ENCODE measurements at regions not wholly inside any gene's neighbourhood (a gene's known extent, or its start where the extent isn't known, plus 50 kb on each side); places are given as distances from the start of the nearest gene placed in this dataset.

DNA sequence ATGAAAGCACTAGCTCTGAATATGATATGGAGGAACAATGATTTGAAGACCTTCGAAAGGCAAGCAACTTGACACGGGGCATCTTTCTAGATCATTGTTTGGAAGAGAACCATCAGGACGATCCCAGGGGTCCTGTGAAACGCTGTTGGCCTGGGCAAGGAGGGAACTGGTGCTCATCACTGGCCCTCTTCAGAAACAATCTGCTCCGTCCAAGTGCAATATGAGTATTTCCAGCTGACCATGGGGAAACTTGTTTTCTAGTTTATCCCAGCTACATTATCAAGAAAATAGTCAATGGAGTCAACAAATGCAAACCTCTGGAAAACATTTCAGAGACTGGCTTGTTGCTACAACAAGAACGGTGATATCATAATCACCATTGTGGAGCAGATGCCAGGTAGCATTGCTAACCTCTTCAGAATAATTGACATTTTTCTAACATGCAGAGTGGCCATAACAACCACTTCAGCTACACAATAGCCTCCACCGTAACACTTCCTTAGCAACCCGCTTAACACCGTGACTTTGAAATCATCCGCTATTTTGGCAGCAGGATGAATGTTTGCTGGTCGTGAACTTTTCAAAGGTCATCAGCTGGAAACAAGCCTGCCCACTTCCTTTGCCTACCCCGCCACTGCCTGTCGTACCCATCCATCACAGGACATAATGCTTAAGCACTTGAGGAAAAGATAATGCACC, 112.0 kb upstream of the PDE10A start:
- Histone ChIP-seq H3K9me2 (replicated peaks; ENCODE audit: insufficient read depth, low read length) (no peaks in the 10 kb centered on the region), H3K9ac (ENCODE audit: low read length) (no peak overlapping the region), H3K27me3 (ENCODE audit: low read length) (no peaks in the 10 kb centered on the region), H2AFZ (ENCODE audit: low read length) (no peak overlapping the region), H3K4me3 (ENCODE audit: low read length) (no peak overlapping the region), H3K4me1 (ENCODE audit: low read length) (no peaks in the 10 kb centered on the region), H3K27ac (ENCODE audit: low read length) (no peak overlapping the region), H4K20me1 (ENCODE audit: insufficient read depth, low read depth, low read length) (no peaks in the 10 kb centered on the region), H3K36me3 (ENCODE audit: insufficient read depth, low read length) (no peaks in the 10 kb centered on the region), H3K9me3 (ENCODE audit: low read length) (no peaks in the 10 kb centered on the region), H3K4me2 (ENCODE audit: low read depth, low read length, poor library complexity, severe bottlenecking) (no peak overlapping the region), H3K79me2 (ENCODE audit: low read length) (no peaks in the 10 kb centered on the region)
- DNase-seq, result no peak

DNA sequence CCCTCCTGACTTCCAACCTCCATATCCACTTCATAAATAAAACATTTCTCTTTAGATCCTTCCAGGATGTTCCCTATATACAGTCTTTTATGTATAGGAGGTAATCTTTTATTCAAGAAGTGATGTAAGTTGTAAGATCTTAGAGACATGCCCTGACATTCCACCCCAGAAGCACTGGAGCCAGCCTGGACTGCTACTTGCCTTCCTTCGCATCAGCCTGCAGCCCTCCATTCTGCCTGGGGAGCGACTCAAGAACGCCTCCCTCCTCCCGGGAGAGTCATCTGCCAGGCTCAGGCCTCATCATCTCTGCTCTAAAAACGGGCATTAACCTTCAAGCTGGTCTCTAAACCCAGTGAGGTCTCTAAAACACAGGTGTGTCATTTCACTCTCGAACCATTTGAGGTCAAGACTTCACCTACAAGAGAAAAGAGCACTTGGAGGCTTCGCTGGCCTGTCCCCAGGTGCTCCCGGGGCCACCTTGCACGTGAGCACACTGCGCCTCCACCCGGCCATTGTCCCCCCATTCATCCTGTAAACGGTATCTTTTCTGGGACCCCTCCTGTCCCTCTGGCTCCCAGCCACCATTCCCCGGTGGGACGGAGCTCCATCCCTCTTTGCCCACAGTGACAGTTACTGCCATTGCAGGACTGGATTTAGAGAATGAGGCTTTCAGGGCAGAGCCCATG, 107.5 kb upstream of the PDE10A start:
- no peaks in the 10 kb centered on the region for H3K27me3 ChIP-seq (ENCODE audit: low read length)
- no peak overlapping the region for H2AFZ ChIP-seq (ENCODE audit: low read length)
- no peak overlapping the region for H3K27ac ChIP-seq (ENCODE audit: low read length)
- no peaks in the 10 kb centered on the region for H3K79me2 ChIP-seq (ENCODE audit: low read length)
- no peak for DNase-seq
- no peaks in the 10 kb centered on the region for H3K9me3 ChIP-seq (ENCODE audit: low read length)
- no peak overlapping the region for H3K4me2 ChIP-seq (ENCODE audit: low read depth, low read length, poor library complexity, severe bottlenecking)
- H3K4me1 ChIP-seq (ENCODE audit: low read length), result no peaks in the 10 kb centered on the region
- no peaks in the 10 kb centered on the region for H4K20me1 ChIP-seq (ENCODE audit: insufficient read depth, low read depth, low read length)
- H3K9ac ChIP-seq (ENCODE audit: low read length), result no peak overlapping the region
- no peaks in the 10 kb centered on the region for H3K9me2 ChIP-seq (replicated peaks; ENCODE audit: insufficient read depth, low read length)
- no peak overlapping the region for H3K4me3 ChIP-seq (ENCODE audit: low read length)
- H3K36me3 ChIP-seq (ENCODE audit: insufficient read depth, low read length), result no peaks in the 10 kb centered on the region

DNA sequence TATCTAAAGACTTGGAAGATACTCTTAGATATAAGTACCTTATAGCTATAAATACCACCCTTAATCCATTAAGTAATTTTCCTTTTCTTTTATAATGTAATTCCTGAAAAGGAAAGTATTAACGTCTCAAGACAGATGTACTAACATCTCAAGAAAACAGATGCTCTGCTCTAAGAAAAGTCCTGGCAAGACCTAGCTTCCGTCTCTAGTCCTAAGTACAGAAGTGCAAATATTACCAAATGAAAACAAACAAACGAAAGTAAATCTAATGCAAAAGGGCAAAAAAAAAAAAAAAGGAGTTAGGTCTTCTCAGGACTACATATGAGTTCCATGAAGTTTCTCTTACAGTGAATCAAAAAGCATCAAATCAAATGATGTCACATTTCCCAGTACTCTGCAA, 106.8 kb upstream of the PDE10A start:
- Histone ChIP-seq H3K9ac (ENCODE audit: low read length) (no peak overlapping the region), H3K4me3 (ENCODE audit: low read length) (no peak overlapping the region), H4K20me1 (ENCODE audit: insufficient read depth, low read depth, low read length) (no peaks in the 10 kb centered on the region), H3K9me2 (replicated peaks; ENCODE audit: insufficient read depth, low read length) (no peaks in the 10 kb centered on the region), H2AFZ (ENCODE audit: low read length) (no peak overlapping the region), H3K27ac (ENCODE audit: low read length) (no peak overlapping the region), H3K9me3 (ENCODE audit: low read length) (no peaks in the 10 kb centered on the region), H3K4me1 (ENCODE audit: low read length) (no peaks in the 10 kb centered on the region), H3K27me3 (ENCODE audit: low read length) (no peaks in the 10 kb centered on the region), H3K36me3 (ENCODE audit: insufficient read depth, low read length) (no peaks in the 10 kb centered on the region), H3K4me2 (ENCODE audit: low read depth, low read length, poor library complexity, severe bottlenecking) (no peak overlapping the region), H3K79me2 (ENCODE audit: low read length) (no peaks in the 10 kb centered on the region)
- no peak for DNase-seq

DNA sequence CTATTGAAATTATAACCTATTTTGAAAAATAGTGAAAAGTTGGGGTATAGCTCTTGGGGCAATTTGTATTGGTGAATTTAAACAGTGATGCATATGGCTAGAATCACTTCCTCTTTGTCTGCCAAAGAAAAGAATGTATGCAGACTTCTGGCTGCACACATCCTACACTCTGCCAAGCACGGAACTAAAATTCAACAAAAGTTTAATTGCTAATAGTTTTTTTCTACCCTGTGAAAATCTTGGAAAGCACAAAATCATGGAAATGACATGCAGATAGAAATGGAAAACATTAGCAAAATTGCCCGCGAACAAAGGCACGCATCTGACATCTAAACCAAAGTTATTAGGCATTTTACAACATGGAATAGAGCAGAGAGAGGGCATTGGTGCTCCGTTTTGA, 106.4 kb upstream of the PDE10A start:
- Histone ChIP-seq H2AFZ (ENCODE audit: low read length) (no peak overlapping the region), H3K9me2 (replicated peaks; ENCODE audit: insufficient read depth, low read length) (no peaks in the 10 kb centered on the region), H3K9ac (ENCODE audit: low read length) (no peak overlapping the region), H3K4me2 (ENCODE audit: low read depth, low read length, poor library complexity, severe bottlenecking) (no peak overlapping the region), H3K9me3 (ENCODE audit: low read length) (no peaks in the 10 kb centered on the region), H3K4me1 (ENCODE audit: low read length) (no peaks in the 10 kb centered on the region), H3K36me3 (ENCODE audit: insufficient read depth, low read length) (no peaks in the 10 kb centered on the region), H3K27me3 (ENCODE audit: low read length) (no peaks in the 10 kb centered on the region), H3K27ac (ENCODE audit: low read length) (no peak overlapping the region), H4K20me1 (ENCODE audit: insufficient read depth, low read depth, low read length) (no peaks in the 10 kb centered on the region), H3K4me3 (ENCODE audit: low read length) (no peak overlapping the region), H3K79me2 (ENCODE audit: low read length) (no peaks in the 10 kb centered on the region)
- DNase-seq, result no peak

DNA sequence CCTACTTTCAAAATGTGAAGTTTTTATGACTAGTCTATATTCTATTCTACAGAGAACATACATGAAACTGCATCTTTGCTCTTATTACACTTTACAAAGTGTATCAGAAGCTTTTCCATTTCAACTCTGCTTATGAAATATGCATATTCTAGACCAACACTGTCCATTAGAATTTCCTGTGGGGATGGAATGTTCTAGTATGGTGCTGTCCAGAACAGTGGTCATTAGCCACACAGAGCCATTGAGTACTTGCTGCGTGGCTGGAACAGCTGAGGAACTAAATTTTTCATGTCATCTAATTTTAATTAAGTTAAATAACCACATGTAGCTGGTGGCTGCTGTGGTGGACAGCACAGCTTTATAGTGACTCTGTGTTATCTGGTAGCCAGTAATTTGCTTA, 105.9 kb upstream of the PDE10A start:
- Histone ChIP-seq H3K79me2 (ENCODE audit: low read length) (no peaks in the 10 kb centered on the region), H3K27me3 (ENCODE audit: low read length) (no peaks in the 10 kb centered on the region), H3K36me3 (ENCODE audit: insufficient read depth, low read length) (no peaks in the 10 kb centered on the region), H2AFZ (ENCODE audit: low read length) (no peak overlapping the region), H3K4me3 (ENCODE audit: low read length) (no peak overlapping the region), H3K9ac (ENCODE audit: low read length) (no peak overlapping the region), H3K9me3 (ENCODE audit: low read length) (no peaks in the 10 kb centered on the region), H3K4me2 (ENCODE audit: low read depth, low read length, poor library complexity, severe bottlenecking) (no peak overlapping the region), H3K4me1 (ENCODE audit: low read length) (no peaks in the 10 kb centered on the region), H4K20me1 (ENCODE audit: insufficient read depth, low read depth, low read length) (no peaks in the 10 kb centered on the region), H3K27ac (ENCODE audit: low read length) (no peak overlapping the region), H3K9me2 (replicated peaks; ENCODE audit: insufficient read depth, low read length) (no peaks in the 10 kb centered on the region)
- no peak for DNase-seq

DNA sequence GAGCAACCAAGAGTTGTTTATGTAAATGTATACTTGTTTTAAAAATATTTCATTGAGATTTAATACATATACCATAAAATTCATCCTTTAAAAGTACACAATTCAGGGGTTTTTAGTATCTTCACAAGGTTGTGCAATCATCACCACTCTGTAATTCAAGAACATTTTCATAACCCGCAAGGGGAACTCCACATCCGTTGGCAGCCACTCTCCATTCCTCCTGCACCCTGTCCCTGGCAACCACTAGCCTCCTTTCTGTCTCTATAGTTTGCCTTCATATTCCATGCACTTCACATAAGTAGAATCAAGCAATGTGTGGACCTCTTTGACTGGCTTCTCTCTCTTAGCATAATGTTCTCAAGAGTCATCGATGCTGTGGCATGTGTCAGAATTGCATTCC, 104.2 kb upstream of the PDE10A start:
- no peaks in the 10 kb centered on the region for H3K9me2 ChIP-seq (replicated peaks; ENCODE audit: insufficient read depth, low read length)
- DNase-seq, result no peak
- no peaks in the 10 kb centered on the region for H3K79me2 ChIP-seq (ENCODE audit: low read length)
- H3K4me2 ChIP-seq (ENCODE audit: low read depth, low read length, poor library complexity, severe bottlenecking), result no peak overlapping the region
- no peaks in the 10 kb centered on the region for H3K9me3 ChIP-seq (ENCODE audit: low read length)
- no peak overlapping the region for H3K27ac ChIP-seq (ENCODE audit: low read length)
- H3K36me3 ChIP-seq (ENCODE audit: insufficient read depth, low read length), result no peaks in the 10 kb centered on the region
- no peak overlapping the region for H2AFZ ChIP-seq (ENCODE audit: low read length)
- H3K4me3 ChIP-seq (ENCODE audit: low read length), result no peak overlapping the region
- H4K20me1 ChIP-seq (ENCODE audit: insufficient read depth, low read depth, low read length), result no peaks in the 10 kb centered on the region
- H3K9ac ChIP-seq (ENCODE audit: low read length), result no peak overlapping the region
- no peaks in the 10 kb centered on the region for H3K27me3 ChIP-seq (ENCODE audit: low read length)
- H3K4me1 ChIP-seq (ENCODE audit: low read length), result no peaks in the 10 kb centered on the region

DNA sequence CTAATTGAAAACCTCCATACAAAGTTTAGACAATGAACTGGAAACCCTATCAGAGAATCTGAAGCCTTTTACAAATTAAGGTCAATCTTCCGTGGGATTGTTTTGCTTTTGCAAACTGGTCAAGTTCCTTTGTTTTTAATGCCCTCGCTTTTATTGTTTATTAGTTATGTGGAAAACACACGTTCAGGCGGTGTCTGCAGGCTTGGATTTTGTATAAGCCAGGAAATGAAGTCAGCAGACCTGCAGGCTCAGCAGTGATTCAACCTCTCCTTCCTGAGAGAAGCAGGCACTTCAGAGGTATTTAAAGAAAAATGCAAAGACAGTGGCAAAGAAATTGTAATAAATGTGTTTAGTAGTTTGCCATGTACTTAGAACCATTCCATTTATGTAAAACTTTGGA, 103.4 kb upstream of the PDE10A start:
- Histone ChIP-seq H3K4me3 (ENCODE audit: low read length) (no peak overlapping the region), H3K27ac (ENCODE audit: low read length) (no peak overlapping the region), H3K4me1 (ENCODE audit: low read length) (no peaks in the 10 kb centered on the region), H3K27me3 (ENCODE audit: low read length) (no peaks in the 10 kb centered on the region), H3K9me3 (ENCODE audit: low read length) (no peaks in the 10 kb centered on the region), H4K20me1 (ENCODE audit: insufficient read depth, low read depth, low read length) (no peaks in the 10 kb centered on the region), H2AFZ (ENCODE audit: low read length) (no peak overlapping the region), H3K4me2 (ENCODE audit: low read depth, low read length, poor library complexity, severe bottlenecking) (no peak overlapping the region), H3K9ac (ENCODE audit: low read length) (no peak overlapping the region), H3K79me2 (ENCODE audit: low read length) (no peaks in the 10 kb centered on the region), H3K36me3 (ENCODE audit: insufficient read depth, low read length) (no peaks in the 10 kb centered on the region), H3K9me2 (replicated peaks; ENCODE audit: insufficient read depth, low read length) (no peaks in the 10 kb centered on the region)
- DNase-seq, result no peak

DNA sequence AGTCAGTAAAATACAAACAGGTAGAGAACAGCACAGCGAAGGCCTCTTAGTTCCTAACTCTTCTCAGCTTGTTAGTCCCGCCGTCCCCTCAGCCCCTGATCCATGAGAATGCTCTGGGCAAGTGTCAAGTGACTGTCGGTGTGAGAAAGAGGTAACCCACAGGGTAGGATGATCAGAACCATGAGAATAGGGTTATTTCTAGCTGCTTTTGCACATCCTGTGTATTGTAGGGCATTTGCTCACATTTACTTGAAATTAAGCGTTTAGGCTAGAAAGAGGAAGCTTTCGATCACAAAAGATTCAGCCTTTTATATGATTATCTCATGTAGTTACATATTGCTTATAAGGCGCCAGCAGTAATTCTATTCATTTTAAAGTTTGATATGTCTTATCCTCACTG, 103.0 kb upstream of the PDE10A start:
- Histone ChIP-seq H3K27me3 (ENCODE audit: low read length) (no peaks in the 10 kb centered on the region), H3K36me3 (ENCODE audit: insufficient read depth, low read length) (no peaks in the 10 kb centered on the region), H3K27ac (ENCODE audit: low read length) (no peak overlapping the region), H2AFZ (ENCODE audit: low read length) (no peak overlapping the region), H4K20me1 (ENCODE audit: insufficient read depth, low read depth, low read length) (no peaks in the 10 kb centered on the region), H3K9me3 (ENCODE audit: low read length) (no peaks in the 10 kb centered on the region), H3K9ac (ENCODE audit: low read length) (no peak overlapping the region), H3K4me2 (ENCODE audit: low read depth, low read length, poor library complexity, severe bottlenecking) (no peak overlapping the region), H3K9me2 (replicated peaks; ENCODE audit: insufficient read depth, low read length) (no peaks in the 10 kb centered on the region), H3K4me1 (ENCODE audit: low read length) (no peaks in the 10 kb centered on the region), H3K4me3 (ENCODE audit: low read length) (no peak overlapping the region), H3K79me2 (ENCODE audit: low read length) (no peaks in the 10 kb centered on the region)
- DNase-seq, result no peak
